ENCODE measurements at regions not wholly inside any gene's neighbourhood (a gene's known extent, or its start where the extent isn't known, plus 50 kb on each side); places are given as distances from the start of the nearest gene placed in this dataset.

DNA sequence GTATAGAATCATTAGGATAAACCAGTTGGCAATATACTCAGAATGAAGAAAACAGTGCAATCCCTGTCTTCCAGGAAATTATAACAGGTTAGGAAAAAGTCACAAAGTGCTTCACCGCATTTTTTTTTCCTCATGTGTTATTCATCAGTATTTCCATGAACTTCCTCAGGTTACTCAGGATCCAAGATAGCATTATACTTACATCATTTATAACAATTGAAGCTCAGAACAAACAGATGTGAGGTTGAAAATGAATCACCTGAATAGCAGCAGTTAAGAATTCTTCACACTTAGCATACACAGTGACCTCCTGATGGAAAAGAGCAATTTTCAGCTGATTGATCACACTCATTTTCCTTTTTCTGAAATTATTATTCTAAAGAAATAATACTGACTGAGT lies 1040.7 kb upstream of the B3GALT2 start:
- H3K27me3 ChIP-seq (ENCODE audit: control insufficient read depth in 2 of 2, insufficient read depth in 2 of 2, low read length in 2 of 2), result no peaks in the 10 kb centered on the region
- intact Hi-C loops (cut with micrococcal nuclease) (no loop called here), in situ Hi-C loops (cut with MboI) (no loop called here)
- no peak overlapping the region for H3K4me2 ChIP-seq (ENCODE audit: insufficient read depth, low read length)
- H3K79me2 ChIP-seq (ENCODE audit: control insufficient read depth, insufficient read depth, low read length), result no peaks in the 10 kb centered on the region
- no peak for ATAC-seq
- no peak overlapping the region for H2AFZ ChIP-seq (ENCODE audit: low read depth, low read length)
- H3K27ac ChIP-seq (ENCODE audit: extremely low read depth, low read depth, low read length), result no peak overlapping the region
- no peaks in the 10 kb centered on the region for H3K36me3 ChIP-seq (ENCODE audit: control insufficient read depth, insufficient read depth, low read length)
- DNase-seq (ENCODE audit: extremely low read depth in 1 of 4, low spot score in 3 of 4), result no peak
- no peaks in the 10 kb centered on the region for H3K9me1 ChIP-seq (ENCODE audit: control insufficient read depth, insufficient read depth, low read length)
- 9% methylated on average over 1 of the region's 1 CpG for WGBS (ENCODE audit: insufficient coverage, low coverage, missing lambda C conversion rate)
- H4K20me1 ChIP-seq (replicated peaks; ENCODE audit: control insufficient read depth, insufficient read depth, low read length), result no peaks in the 10 kb centered on the region
- H3K9ac ChIP-seq (ENCODE audit: insufficient read depth in 1 of 2, low read depth in 2 of 2, low read length in 2 of 2), result no peak overlapping the region
- POLR2A ChIA-PET, result no interaction called here
- no peaks in the 10 kb centered on the region for H3K9me3 ChIP-seq (replicated peaks; ENCODE audit: control insufficient read depth, insufficient read depth, low read depth, low read length)
- no peak overlapping the region for H3K4me3 ChIP-seq
- no TSS peak for BruUV-seq (replicated peaks)
- FAIRE-seq, result no peak
- no peaks in the 10 kb centered on the region for H3K4me1 ChIP-seq (replicated peaks in 1 of 2; ENCODE audit: control insufficient read depth in 2 of 2, insufficient read depth in 2 of 2, low read length in 2 of 2)
- CTCF ChIA-PET (ENCODE audit: low intra/inter-chr PET ratio), result no interaction called here
- no peak for TF ChIP-seq GTF2E2 (tag; IDR thresholded peaks at IDR 0.05)
- no peak for TF ChIP-seq NEUROD1 (IDR thresholded peaks at IDR 0.05; ENCODE audit: borderline replicate concordance, low read depth, low read length, partially characterized antibody)
- TF ChIP-seq NCOA6 (IDR thresholded peaks at IDR 0.05), result no peak
- TF ChIP-seq, protein P1, sequence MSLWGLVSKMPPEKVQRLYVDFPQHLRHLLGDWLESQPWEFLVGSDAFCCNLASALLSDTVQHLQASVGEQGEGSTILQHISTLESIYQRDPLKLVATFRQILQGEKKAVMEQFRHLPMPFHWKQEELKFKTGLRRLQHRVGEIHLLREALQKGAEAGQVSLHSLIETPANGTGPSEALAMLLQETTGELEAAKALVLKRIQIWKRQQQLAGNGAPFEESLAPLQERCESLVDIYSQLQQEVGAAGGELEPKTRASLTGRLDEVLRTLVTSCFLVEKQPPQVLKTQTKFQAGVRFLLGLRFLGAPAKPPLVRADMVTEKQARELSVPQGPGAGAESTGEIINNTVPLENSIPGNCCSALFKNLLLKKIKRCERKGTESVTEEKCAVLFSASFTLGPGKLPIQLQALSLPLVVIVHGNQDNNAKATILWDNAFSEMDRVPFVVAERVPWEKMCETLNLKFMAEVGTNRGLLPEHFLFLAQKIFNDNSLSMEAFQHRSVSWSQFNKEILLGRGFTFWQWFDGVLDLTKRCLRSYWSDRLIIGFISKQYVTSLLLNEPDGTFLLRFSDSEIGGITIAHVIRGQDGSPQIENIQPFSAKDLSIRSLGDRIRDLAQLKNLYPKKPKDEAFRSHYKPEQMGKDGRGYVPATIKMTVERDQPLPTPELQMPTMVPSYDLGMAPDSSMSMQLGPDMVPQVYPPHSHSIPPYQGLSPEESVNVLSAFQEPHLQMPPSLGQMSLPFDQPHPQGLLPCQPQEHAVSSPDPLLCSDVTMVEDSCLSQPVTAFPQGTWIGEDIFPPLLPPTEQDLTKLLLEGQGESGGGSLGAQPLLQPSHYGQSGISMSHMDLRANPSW (CRISPR knock-in tag; IDR thresholded peaks at IDR 0.05), result no peak
- TF ChIP-seq, protein P2, sequence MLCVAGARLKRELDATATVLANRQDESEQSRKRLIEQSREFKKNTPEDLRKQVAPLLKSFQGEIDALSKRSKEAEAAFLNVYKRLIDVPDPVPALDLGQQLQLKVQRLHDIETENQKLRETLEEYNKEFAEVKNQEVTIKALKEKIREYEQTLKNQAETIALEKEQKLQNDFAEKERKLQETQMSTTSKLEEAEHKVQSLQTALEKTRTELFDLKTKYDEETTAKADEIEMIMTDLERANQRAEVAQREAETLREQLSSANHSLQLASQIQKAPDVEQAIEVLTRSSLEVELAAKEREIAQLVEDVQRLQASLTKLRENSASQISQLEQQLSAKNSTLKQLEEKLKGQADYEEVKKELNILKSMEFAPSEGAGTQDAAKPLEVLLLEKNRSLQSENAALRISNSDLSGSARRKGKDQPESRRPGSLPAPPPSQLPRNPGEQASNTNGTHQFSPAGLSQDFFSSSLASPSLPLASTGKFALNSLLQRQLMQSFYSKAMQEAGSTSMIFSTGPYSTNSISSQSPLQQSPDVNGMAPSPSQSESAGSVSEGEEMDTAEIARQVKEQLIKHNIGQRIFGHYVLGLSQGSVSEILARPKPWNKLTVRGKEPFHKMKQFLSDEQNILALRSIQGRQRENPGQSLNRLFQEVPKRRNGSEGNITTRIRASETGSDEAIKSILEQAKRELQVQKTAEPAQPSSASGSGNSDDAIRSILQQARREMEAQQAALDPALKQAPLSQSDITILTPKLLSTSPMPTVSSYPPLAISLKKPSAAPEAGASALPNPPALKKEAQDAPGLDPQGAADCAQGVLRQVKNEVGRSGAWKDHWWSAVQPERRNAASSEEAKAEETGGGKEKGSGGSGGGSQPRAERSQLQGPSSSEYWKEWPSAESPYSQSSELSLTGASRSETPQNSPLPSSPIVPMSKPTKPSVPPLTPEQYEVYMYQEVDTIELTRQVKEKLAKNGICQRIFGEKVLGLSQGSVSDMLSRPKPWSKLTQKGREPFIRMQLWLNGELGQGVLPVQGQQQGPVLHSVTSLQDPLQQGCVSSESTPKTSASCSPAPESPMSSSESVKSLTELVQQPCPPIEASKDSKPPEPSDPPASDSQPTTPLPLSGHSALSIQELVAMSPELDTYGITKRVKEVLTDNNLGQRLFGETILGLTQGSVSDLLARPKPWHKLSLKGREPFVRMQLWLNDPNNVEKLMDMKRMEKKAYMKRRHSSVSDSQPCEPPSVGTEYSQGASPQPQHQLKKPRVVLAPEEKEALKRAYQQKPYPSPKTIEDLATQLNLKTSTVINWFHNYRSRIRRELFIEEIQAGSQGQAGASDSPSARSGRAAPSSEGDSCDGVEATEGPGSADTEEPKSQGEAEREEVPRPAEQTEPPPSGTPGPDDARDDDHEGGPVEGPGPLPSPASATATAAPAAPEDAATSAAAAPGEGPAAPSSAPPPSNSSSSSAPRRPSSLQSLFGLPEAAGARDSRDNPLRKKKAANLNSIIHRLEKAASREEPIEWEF (CRISPR knock-in tag; IDR thresholded peaks at IDR 0.05), result no peak
- TF ChIP-seq, protein P3, sequence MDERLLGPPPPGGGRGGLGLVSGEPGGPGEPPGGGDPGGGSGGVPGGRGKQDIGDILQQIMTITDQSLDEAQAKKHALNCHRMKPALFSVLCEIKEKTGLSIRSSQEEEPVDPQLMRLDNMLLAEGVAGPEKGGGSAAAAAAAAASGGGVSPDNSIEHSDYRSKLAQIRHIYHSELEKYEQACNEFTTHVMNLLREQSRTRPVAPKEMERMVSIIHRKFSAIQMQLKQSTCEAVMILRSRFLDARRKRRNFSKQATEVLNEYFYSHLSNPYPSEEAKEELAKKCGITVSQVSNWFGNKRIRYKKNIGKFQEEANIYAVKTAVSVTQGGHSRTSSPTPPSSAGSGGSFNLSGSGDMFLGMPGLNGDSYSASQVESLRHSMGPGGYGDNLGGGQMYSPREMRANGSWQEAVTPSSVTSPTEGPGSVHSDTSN (CRISPR knock-in tag; IDR thresholded peaks at IDR 0.05; ENCODE audit: low read depth), result no peak
- TF ChIP-seq, protein P3 (tag; conservative IDR thresholded peaks at IDR 0.05; ENCODE audit: low read depth), result no peak
- TF ChIP-seq HOXB6 (CRISPR knock-in tag; IDR thresholded peaks at IDR 0.05; ENCODE audit: borderline replicate concordance), result no peak
- no peak for TF ChIP-seq FOSL1 (tag; conservative IDR thresholded peaks at IDR 0.05)
- TF ChIP-seq ZNF780A (CRISPR knock-in tag; IDR thresholded peaks at IDR 0.05), result no peak
- TF ChIP-seq, protein P4, sequence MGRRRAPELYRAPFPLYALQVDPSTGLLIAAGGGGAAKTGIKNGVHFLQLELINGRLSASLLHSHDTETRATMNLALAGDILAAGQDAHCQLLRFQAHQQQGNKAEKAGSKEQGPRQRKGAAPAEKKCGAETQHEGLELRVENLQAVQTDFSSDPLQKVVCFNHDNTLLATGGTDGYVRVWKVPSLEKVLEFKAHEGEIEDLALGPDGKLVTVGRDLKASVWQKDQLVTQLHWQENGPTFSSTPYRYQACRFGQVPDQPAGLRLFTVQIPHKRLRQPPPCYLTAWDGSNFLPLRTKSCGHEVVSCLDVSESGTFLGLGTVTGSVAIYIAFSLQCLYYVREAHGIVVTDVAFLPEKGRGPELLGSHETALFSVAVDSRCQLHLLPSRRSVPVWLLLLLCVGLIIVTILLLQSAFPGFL (CRISPR knock-in tag; IDR thresholded peaks at IDR 0.05), result no peak
- TF ChIP-seq HCFC1 (IDR thresholded peaks at IDR 0.05; ENCODE audit: low read depth, low read length), result no peak

Measured in K562 (cell line).